Esophagus muscularis mucosa (tissue), 4 donors: ENCODE measurements at regions not wholly inside any gene's neighbourhood (a gene's known extent, or its start where the extent isn't known, plus 50 kb on each side); places are given as distances from the start of the nearest gene placed in this dataset.

Source experiments
- DNase-seq: peaks from one replicate; pipeline ENCODE4 v3.0.0-alpha.2; 2017; ENCODE audit errors: extremely low spot score
- H3K27ac ChIP-seq, 4 donors: fragments of 200-600 bp; sonication (generic); replicated peaks in 1 of 4; 1 replicate in 3 of 4; 2 replicates in 1 of 4; pipeline ENCODE4 v1.5.1; 2016 to 2019; ENCODE audit warnings: mild to moderate bottlenecking in 1 of 4
- H3K27me3 ChIP-seq, 4 donors: fragments of 200-600 bp; sonication (generic); one replicate each; pipeline versions ENCODE4 v1.5.1 to v1.6.0; 2016 to 2019
- H3K36me3 ChIP-seq, 4 donors: fragments of 200-600 bp; sonication (generic); one replicate each; pipeline ENCODE4 v1.5.1; 2016 to 2019
- H3K4me1 ChIP-seq, 4 donors: fragments of 200-600 bp; sonication (generic); one replicate each; pipeline ENCODE4 v1.5.1; 2016 to 2019
- H3K4me3 ChIP-seq, 4 donors: fragments of 200-600 bp; sonication (generic); 1 replicate in 2 of 4; 2 replicates in 2 of 4; pipeline ENCODE4 v1.5.1; 2016 to 2019; ENCODE audit warnings: mild to moderate bottlenecking in 4 of 4, moderate library complexity in 1 of 4
- H3K9me3 ChIP-seq, 4 donors: fragments of 200-600 bp; sonication (generic); 1 replicate in 3 of 4; 2 replicates in 1 of 4; pipeline ENCODE4 v1.5.1; 2016 to 2019
- CTCF ChIP-seq, 3 experiments: fragments of 200-600 bp in 2 of 3; fragments of 450-650 bp in 1 of 3; sonication (generic) in 2 of 3; IDR thresholded peaks; one replicate each; pipeline ENCODE4 v1.5.1; 2017 to 2019; ENCODE audit warnings: antibody characterized with exemption in 3 of 3, mild to moderate bottlenecking in 2 of 3, moderate library complexity in 1 of 3
- EP300 ChIP-seq: sonication (generic); formaldehyde crosslinking; IDR thresholded peaks from one replicate; pipeline ENCODE4 v1.6.1; 2017; ENCODE audit warnings: antibody characterized with exemption
- POLR2A ChIP-seq: fragments of 450-650 bp; IDR thresholded peaks from one replicate; pipeline ENCODE4 v1.6.1; 2017; ENCODE audit warnings: antibody characterized with exemption, moderate library complexity, mild to moderate bottlenecking, low read depth
- POLR2AphosphoS5 ChIP-seq, 2 donors: sonication (generic); formaldehyde crosslinking; IDR thresholded peaks; one replicate each; pipeline ENCODE4 v1.6.1; 2017; ENCODE audit warnings: antibody characterized with exemption in 2 of 2
- WGBS: methylation state at CpG from one replicate; pipeline ENCODE4 v1.1.5; 2018; 5-methylcytosine and 5-hydroxymethylcytosine counted together
- intact Hi-C: fragments of 100-400 bp; cut with DNase I; formaldehyde crosslinking; loops from one replicate; pipeline ENCODE4 v1.15.1; 2023

- no peaks in the 10 kb centered on the region for H3K36me3 ChIP-seq
- H3K27me3 ChIP-seq, result peaks cover 0 to 4% (median 0%) of the 10 kb centered on the region in 4 donors
- H3K27ac ChIP-seq, result no peak overlapping the region
- H3K4me1 ChIP-seq, result no peaks in the 10 kb centered on the region
- WGBS, result 97% methylated on average over 3 of the region's 4 CpGs
- no peak for TF ChIP-seq CTCF (IDR thresholded peaks at IDR 0.05)
- no peak for TF ChIP-seq POLR2AphosphoS5 (IDR thresholded peaks at IDR 0.05)
- no peak for TF ChIP-seq POLR2A
- TF ChIP-seq EP300, result no peak
- DNase-seq, result no peak
- H3K4me3 ChIP-seq, result no peak overlapping the region
- no peaks in the 10 kb centered on the region for H3K9me3 ChIP-seq
- intact Hi-C loops, result loop anchor here (5.0 kb wide), 1 partner anchor 266 kb away; no protein-coding TSS in a partner anchor
Measured at GRCh38 chr10:88118729-88119128, 255.3 kb downstream of the PTEN start.

GRCh38 chr10:88119160-88119559, 255.7 kb downstream of the PTEN start:
- Histone ChIP-seq H3K27me3 (peaks cover 0 to 4% (median 0%) of the 10 kb centered on the region in 4 donors), H3K9me3 (no peaks in the 10 kb centered on the region), H3K27ac (no peak overlapping the region), H3K4me3 (no peak overlapping the region), H3K4me1 (no peaks in the 10 kb centered on the region), H3K36me3 (no peaks in the 10 kb centered on the region)
- DNase-seq, result no peak
- intact Hi-C loops, result loop anchor here (5.0 kb wide), 1 partner anchor 267 kb away; no protein-coding TSS in a partner anchor
- 82% methylated on average over 2 of the region's 2 CpGs for WGBS
- TF ChIP-seq POLR2A (no peak), CTCF (IDR thresholded peaks at IDR 0.05) (no peak), POLR2AphosphoS5 (IDR thresholded peaks at IDR 0.05) (no peak), EP300 (no peak)

DNA sequence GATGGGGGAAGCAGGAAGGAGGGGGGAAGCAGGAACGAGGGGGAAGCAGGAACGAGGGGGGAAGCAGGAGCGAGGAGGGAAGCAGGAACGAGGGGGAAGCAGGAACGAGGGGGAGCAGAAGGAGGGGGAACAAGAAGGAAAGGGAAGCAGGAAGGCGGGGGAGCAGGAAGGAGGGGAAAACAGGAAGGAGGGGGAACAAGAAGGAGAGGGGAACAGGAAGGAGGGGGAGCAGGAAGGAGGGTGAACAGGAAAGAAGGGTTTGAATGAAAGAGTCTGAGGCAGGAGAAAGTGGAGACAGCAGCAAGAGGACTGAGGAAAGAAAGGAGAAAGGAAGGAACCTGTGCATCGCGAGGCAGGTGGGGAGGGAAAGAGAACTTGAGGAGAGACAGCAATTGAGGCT, 256.6 kb downstream of the PTEN start:
- H3K4me3 ChIP-seq, result no peak overlapping the region
- DNase-seq, result no peak
- intact Hi-C loops, result no loop called here
- TF ChIP-seq POLR2AphosphoS5 (IDR thresholded peaks at IDR 0.05) (no peak), POLR2A (no peak), EP300 (no peak), CTCF (IDR thresholded peaks at IDR 0.05) (no peak)
- no peaks in the 10 kb centered on the region for H3K36me3 ChIP-seq
- no peaks in the 10 kb centered on the region for H3K4me1 ChIP-seq
- no peaks in the 10 kb centered on the region for H3K9me3 ChIP-seq
- 73% methylated on average over 8 of the region's 8 CpGs for WGBS
- H3K27me3 ChIP-seq, result peaks cover 0 to 4% (median 0%) of the 10 kb centered on the region in 4 donors
- no peak overlapping the region for H3K27ac ChIP-seq

- intact Hi-C loops, result no loop called here
- no peaks in the 10 kb centered on the region for H3K4me1 ChIP-seq
- no peaks in the 10 kb centered on the region for H3K9me3 ChIP-seq
- H3K27ac ChIP-seq, result no peak overlapping the region
- TF ChIP-seq EP300 (no peak), POLR2AphosphoS5 (IDR thresholded peaks at IDR 0.05) (no peak), CTCF (IDR thresholded peaks at IDR 0.05) (no peak), POLR2A (no peak)
- H3K27me3 ChIP-seq, result peaks cover 0 to 4% (median 0%) of the 10 kb centered on the region in 4 donors
- no peak overlapping the region for H3K4me3 ChIP-seq
- 80% methylated on average over 5 of the region's 5 CpGs for WGBS
- DNase-seq, result no peak
- H3K36me3 ChIP-seq, result no peaks in the 10 kb centered on the region
Measured at GRCh38 chr10:88120599-88121333, 257.3 kb downstream of the PTEN start.
